ENCODE measurements at regions not wholly inside any gene's neighbourhood (a gene's known extent, or its start where the extent isn't known, plus 50 kb on each side); places are given as distances from the start of the nearest gene placed in this dataset.

- TF ChIP-seq EZH2 (IDR thresholded peaks at IDR 0.05): no peak
- TF ChIP-seq POLR2AphosphoS5 (IDR thresholded peaks at IDR 0.05; ENCODE audit: borderline replicate concordance, low read depth, low read length): no peak
Observed at GRCh38 chr18:10013621-10014543, 100.1 kb downstream of the VAPA start.
